GM12891 (cell line): ENCODE measurements at regions not wholly inside any gene's neighbourhood (a gene's known extent, or its start where the extent isn't known, plus 50 kb on each side); places are given as distances from the start of the nearest gene placed in this dataset.

ENCODE experiments used
- POLR2A ChIP-seq: IDR thresholded peaks from 2 replicates; pipeline ENCODE4 v1.6.1; 2011; ENCODE audit warnings: low read depth, low read length, control low read depth
- POLR2AphosphoS5 ChIP-seq: IDR thresholded peaks from 2 replicates; pipeline ENCODE4 v1.6.1; 2011; ENCODE audit warnings: low read depth, low read length, control low read depth
- POU2F2 ChIP-seq: IDR thresholded peaks from 2 replicates; pipeline ENCODE4 v1.6.1; 2011; ENCODE audit warnings: low read depth, mild to moderate bottlenecking, control low read depth, low read length, moderate library complexity
- TAF1 ChIP-seq: IDR thresholded peaks from 2 replicates; pipeline ENCODE4 v1.6.1; 2011; ENCODE audit warnings: low read depth, low read length, control low read depth

DNA sequence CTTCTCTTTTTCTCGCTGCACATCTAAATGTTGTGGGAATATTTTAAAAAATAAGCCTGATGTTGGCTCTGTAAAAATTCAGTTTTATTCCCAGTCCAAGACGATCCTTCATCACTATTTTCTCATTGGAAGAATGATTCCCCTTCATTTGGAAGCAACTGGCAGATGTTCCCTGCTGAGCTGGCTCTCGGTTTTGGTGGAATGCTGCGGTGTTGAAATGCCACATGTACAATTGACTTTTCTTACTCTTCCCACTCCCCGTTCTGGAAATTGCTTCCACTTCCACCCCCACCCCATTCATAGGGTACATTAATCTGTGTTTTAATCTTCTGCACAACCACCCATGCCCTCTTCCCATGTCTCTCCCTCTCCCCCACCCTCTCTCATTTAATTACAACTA lies 496.3 kb upstream of the MAP3K7 start:
- TF ChIP-seq TAF1, result no peak
- TF ChIP-seq POU2F2, result no peak
- TF ChIP-seq POLR2AphosphoS5, result no peak
- no peak for TF ChIP-seq POLR2A
